HG03097 (cell line): ENCODE measurements at regions not wholly inside any gene's neighbourhood (a gene's known extent, or its start where the extent isn't known, plus 50 kb on each side); places are given as distances from the start of the nearest gene placed in this dataset.

Experiments
- ATAC-seq: cut with Tn5 transposase; IDR thresholded peaks from one replicate; pipeline ENCODE4 v1.9.1; 2021; ENCODE audit not compliant: unreplicated experiment, low FRiP score

DNA sequence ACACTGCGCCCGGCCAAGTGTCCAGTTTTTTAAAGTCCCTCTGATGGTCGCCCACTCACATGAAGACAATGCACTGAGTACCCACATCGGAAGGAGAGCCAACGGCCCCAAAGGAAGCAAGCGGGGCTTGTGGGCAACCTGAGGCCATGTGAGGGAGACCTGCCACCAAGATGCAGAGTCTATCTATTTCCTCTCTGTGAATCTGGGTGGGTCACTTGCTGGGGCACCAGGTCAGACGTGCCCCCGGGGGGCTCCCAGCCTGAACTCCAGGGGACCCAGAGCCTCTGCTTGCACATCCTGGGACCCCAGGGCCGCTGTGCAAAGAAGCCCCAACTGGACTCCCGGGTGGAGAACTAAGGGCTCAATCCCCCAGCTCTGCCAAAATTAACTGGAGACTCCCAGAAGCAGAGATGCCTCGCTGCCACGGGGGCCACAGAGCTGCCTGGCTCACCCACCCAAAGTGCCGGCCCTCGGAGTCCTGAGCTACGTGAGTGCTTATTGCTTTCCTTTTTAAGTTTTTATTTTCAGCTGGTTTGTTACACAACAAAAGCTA, 106.4 kb downstream of the BRD1 start:
- ATAC-seq: no peak

- ATAC-seq: no peak
These were observed 107.3 kb downstream of the BRD1 start for GRCh38 chr22:49720279-49720959.

GRCh38 chr22:49719046-49719445, 108.6 kb downstream of the BRD1 start:
- no peak for ATAC-seq

DNA sequence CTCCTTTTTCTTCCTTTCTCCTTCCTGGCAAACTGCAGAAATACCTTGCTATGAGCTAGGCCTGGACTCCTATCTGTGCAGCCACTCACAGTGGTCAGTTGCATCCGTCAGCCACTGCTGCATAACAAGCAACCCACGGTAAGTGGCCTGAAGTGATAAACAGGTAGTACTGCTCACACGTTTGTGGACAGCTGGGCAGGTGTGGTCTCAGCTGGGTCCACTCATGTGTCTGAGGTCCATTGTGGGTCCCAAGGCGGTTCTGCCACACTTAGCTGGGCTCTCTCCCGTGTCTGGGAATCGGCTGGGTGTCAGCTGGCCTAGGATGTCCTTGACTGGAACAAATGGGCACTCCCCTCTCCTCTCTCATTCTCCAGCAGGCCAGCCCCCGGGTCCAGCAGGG, 109.3 kb downstream of the BRD1 start:
- no peak for ATAC-seq

- ATAC-seq: no peak
These were observed 110.3 kb downstream of the BRD1 start for GRCh38 chr22:49717322-49717919.

DNA sequence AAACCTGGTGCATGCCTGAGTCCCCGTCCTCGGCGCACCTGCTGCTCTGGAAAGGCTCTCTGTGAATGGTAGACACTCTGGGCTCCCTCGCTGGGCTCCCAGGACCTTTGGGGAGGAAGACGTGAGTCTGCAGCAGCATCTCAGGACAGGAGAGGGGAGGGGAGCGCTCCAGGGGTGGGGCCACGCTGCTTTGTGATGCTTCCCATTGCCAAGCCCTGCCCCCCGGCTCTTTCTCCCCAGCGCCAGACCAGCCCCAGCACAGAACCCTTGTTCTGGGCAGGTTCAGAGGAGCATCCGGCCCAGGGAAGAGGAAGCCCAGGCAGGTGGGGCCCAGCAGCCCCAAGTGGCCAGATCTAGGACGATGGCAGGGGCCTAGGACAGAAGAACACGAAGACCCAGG, 111.2 kb downstream of the BRD1 start:
- no peak for ATAC-seq

DNA sequence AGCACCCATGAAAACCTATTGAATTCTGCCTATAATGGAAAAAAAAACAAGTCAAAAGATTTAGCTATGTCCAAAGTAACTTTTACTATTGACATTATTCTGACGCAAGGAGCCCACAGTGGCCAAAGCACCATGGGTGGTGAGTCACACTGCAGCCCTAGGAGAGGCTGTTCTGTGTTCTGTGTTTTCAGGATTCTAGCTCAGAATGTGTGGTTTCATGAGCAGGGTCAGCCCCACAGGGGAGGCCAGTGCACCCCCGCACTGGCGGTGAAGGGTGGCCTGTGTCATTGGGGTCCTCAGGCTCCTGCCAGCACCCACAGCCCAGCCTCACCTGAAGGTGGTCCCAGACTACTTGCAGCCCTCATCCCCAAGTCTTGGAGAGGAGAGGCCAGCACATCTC, 112.2 kb downstream of the BRD1 start:
- ATAC-seq: no peak

DNA sequence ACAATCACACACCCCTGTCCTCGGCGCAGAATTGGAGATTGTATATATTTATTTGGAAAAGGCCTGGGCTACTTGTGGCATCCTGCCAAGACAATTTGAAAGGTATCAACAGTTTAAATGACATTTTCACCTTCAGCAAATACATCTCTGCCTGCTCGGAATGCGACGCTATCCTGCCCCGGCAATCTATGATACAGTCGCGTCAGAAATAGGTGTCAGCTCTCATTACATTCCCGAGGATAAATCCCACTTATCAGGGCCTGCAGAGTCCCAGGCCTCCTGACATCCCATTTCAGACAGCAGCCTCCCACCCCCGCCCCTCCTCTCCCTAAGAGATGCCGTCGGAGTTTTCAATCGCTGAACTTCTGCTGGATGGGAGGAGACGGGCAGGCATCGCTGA, 114.7 kb downstream of the BRD1 start:
- no peak for ATAC-seq

GRCh38 chr22:49712195-49712791, 115.4 kb downstream of the BRD1 start:
- no peak for ATAC-seq

- no peak for ATAC-seq
These were observed 116.9 kb downstream of the BRD1 start for GRCh38 chr22:49710746-49711145.

- ATAC-seq: no peak
These were observed 118.2 kb downstream of the BRD1 start for GRCh38 chr22:49709464-49709863.

GRCh38 chr22:49705972-49706352, 121.7 kb downstream of the BRD1 start:
- ATAC-seq: no peak

DNA sequence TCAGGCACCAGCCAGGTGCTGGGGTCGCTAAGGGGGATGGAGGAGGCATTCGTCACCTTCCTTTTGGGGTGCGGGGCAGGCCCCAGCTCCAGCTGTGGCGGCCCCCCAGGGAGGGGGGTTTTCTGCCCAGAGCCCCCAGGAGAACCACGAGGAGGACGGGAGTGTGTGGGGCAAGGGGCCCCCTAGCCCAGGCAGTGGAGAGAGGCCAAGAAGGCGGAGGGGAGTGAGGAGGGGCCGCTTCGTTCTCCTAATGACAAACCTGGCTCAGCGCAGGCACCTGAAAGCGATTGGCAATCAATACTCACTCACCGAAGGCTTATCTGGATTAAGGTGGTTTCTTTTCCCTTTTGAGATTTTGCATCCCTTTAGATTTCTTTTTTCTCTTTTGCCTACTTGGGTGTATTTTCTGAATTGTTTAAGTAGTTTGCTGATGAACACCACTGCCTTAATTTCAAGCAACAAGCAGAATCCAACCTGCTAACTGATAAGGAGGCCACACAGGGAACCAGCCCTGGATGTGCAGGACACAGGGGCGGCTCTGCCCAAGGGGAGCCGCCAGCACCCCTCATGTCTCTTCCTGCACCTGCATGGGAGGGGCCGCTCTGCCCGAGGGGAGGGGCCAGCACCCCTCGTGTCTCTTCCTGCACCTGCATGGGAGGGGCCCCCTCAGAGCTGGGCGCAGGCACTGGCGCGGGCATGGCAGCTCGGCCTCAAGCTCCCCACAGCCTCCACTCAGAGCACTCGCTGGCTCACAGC, 122.3 kb downstream of the BRD1 start:
- ATAC-seq: no peak

GRCh38 chr22:49704345-49705215, 123.1 kb downstream of the BRD1 start:
- no peak for ATAC-seq

- ATAC-seq: no peak
These were observed 123.7 kb downstream of the BRD1 start for GRCh38 chr22:49703990-49704344.

DNA sequence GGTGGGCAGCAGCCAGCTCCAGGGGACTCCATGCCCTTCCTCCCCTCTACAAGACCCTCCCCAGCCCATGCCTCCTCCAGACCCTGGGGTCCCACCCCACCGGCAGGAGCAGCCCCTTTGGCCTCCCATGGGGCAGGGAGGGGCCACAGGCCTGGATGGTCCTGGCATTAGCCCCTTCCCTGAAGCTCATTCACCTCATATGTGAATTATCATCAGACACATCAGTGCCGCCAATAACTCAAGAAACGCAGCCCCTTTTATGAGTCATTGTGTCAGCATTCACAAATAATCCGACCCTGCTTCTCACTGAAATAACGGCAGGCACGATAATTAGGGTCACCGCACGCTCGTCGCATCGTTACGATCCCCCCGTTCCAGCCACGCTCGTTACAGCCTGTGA, 124.2 kb downstream of the BRD1 start:
- ATAC-seq: no peak

DNA sequence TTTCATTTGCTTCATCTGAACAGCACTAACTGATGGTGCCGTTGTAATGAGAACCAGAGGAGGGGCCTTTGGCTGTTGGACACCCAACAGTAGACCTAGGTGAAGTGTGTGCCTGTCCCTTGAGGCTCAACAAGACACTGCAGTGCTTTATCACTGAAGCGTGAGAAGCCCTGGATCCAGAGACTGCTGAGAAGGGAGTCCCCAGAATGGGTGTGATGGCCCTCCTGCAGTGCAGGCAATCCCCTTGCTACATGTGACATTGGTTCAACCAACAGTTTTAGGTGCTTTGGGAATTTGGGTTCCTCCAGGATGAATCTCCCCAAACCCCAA, 125.6 kb downstream of the BRD1 start:
- ATAC-seq: no peak

DNA sequence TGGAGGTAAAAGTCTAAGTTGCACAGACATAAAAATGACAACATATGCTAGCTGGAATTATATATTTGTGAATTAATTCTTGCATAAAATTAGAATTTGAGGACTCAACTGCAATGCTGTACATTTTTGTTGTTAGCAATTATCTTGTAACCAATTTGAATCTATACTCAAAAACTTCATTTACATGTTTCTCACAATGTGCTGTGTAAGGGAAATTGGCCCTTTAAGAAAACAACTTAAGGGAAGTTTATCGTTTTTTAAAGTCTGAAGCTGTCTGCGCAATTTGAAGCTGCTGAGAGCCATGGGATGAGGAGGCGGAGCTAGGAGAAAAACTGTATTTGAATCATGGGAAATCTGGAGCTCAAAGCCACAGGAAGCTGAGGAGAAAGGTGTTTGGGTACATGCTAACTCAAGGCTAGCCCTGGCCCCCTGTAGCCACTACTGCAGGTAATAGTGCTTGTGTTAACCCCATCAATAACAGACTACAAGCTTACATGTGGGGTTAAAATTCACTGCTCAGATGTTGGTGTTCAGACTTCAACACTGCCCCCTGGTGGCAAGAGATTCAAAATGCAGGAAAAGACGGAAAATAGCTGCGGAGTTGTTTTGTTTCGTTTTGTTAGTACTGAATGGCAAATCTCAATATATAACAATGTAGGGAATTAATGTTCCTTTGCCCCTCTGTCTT, 126.1 kb downstream of the BRD1 start:
- no peak for ATAC-seq

DNA sequence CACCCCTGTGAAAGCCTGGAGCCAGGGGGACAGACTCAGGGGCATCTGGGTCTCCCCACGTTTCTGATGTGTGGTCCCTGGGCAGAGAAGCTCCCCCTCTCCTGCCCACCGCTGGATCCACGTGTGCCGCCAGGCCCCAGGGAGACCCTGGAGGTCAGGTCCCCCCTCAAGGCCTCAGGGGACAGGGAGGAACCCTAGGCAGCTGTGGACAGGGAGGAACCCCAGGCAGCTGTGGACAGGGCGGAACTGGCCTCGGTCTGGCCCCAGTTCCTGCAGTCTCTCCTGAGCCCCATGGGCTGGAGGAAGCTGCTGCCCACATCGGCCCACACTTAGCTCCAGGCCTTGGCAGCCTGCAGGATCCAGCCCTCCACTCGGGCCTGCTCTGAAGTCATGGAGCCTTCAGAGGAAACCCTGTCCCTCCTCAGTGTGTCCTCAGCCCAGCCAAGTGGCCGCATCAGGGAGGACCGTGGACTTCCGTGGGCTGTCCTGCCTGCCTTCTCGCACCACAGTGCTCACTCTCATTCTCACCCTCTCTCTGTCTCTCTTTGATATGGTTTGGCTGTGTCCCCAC, 127.7 kb downstream of the BRD1 start:
- ATAC-seq: no peak

GRCh38 chr22:49699476-49699875, 128.2 kb downstream of the BRD1 start:
- ATAC-seq: no peak
